GM23248 (cell line): ENCODE measurements at regions not wholly inside any gene's neighbourhood (a gene's known extent, or its start where the extent isn't known, plus 50 kb on each side); places are given as distances from the start of the nearest gene placed in this dataset.

Experiments used
- DNase-seq: peaks from one replicate; pipeline ENCODE4 v3.0.0-alpha.2; 2015
- H2AFZ ChIP-seq: fragments of 200-600 bp; sonication (generic); 2 replicates; pipeline ENCODE4 v1.6.1; 2016; ENCODE audit warnings: antibody characterized with exemption
- H3F3A ChIP-seq: fragments of 200-600 bp; sonication (generic); 2 replicates; pipeline ENCODE4 v1.6.1; 2016; ENCODE audit warnings: mild to moderate bottlenecking, antibody characterized with exemption, mixed run types; ENCODE audit not compliant: insufficient read depth
- H3K27ac ChIP-seq: fragments of 200-600 bp; sonication (generic); 2 replicates; pipeline ENCODE4 v1.5.1; 2016; ENCODE audit warnings: mild to moderate bottlenecking
- H3K27me3 ChIP-seq: fragments of 200-600 bp; sonication (generic); replicated peaks from 2 replicates; pipeline ENCODE4 v1.6.1; 2016; ENCODE audit warnings: mild to moderate bottlenecking; ENCODE audit not compliant: insufficient read depth
- H3K36me3 ChIP-seq: fragments of 200-600 bp; sonication (generic); 2 replicates; pipeline ENCODE4 v1.6.1; 2016; ENCODE audit warnings: low read depth, mild to moderate bottlenecking
- H3K4me1 ChIP-seq: fragments of 200-600 bp; sonication (generic); 2 replicates; pipeline ENCODE4 v1.6.1; 2016; ENCODE audit warnings: mild to moderate bottlenecking; ENCODE audit not compliant: insufficient read depth
- H3K4me2 ChIP-seq: fragments of 200-600 bp; sonication (generic); one replicate; pipeline ENCODE4 v1.6.1; 2016; ENCODE audit warnings: mild to moderate bottlenecking; ENCODE audit not compliant: unreplicated experiment
- H3K4me3 ChIP-seq: fragments of 200-600 bp; sonication (generic); 2 replicates; pipeline ENCODE4 v1.5.1; 2016; ENCODE audit warnings: mild to moderate bottlenecking
- H3K79me2 ChIP-seq: fragments of 200-600 bp; sonication (generic); 2 replicates; pipeline ENCODE4 v1.6.1; 2016; ENCODE audit warnings: mild to moderate bottlenecking; ENCODE audit not compliant: insufficient read depth
- H3K9ac ChIP-seq: fragments of 200-600 bp; sonication (generic); 2 replicates; pipeline ENCODE4 v1.6.1; 2016; ENCODE audit warnings: mild to moderate bottlenecking
- H3K9me2 ChIP-seq: fragments of 200-600 bp; sonication (generic); 2 replicates; pipeline ENCODE4 v1.6.1; 2016; ENCODE audit warnings: mixed run types, mild to moderate bottlenecking, moderate library complexity; ENCODE audit not compliant: insufficient read depth
- H3K9me3 ChIP-seq: fragments of 200-600 bp; sonication (generic); one replicate; pipeline ENCODE4 v1.6.1; 2017; ENCODE audit warnings: low read depth
- H4K20me1 ChIP-seq: fragments of 200-600 bp; sonication (generic); 2 replicates; pipeline ENCODE4 v1.6.0; 2016; ENCODE audit not compliant: insufficient read depth
- EZH2 ChIP-seq: fragments of 200-600 bp; sonication (generic); IDR thresholded peaks from 2 replicates; pipeline ENCODE4 v1.6.1; 2018; ENCODE audit warnings: antibody characterized with exemption, mild to moderate bottlenecking; ENCODE audit not compliant: insufficient read depth, poor library complexity, severe bottlenecking
- EZH2phosphoT487 ChIP-seq: fragments of 200-600 bp; sonication (generic); IDR thresholded peaks from 2 replicates; pipeline ENCODE4 v1.6.1; 2018; ENCODE audit warnings: antibody characterized with exemption, moderate library complexity, mild to moderate bottlenecking, low read depth; ENCODE audit not compliant: insufficient read depth
- WGBS, 2 experiments: methylation state at CpG; one replicate each; pipeline ENCODE4 v1.1.6; 2015 to 2017; ENCODE audit warnings: low lambda C conversion rate in 2 of 2, low coverage in 1 of 2; ENCODE audit errors: missing lambda C conversion rate in 2 of 2; 5-methylcytosine and 5-hydroxymethylcytosine counted together
- in situ Hi-C: fragments of 300-500 bp; cut with MboI; formaldehyde crosslinking; loops from 2 replicates; pipeline ENCODE4 v1.15.0; 2020

- no peak for DNase-seq
- peak overlapping the region; percentile 58 for H3K4me2 ChIP-seq
- H3K27ac ChIP-seq: no peak overlapping the region
- no peak overlapping the region for H3K9ac ChIP-seq
- H3K4me1 ChIP-seq: peaks cover 29% of the 10 kb centered on the region
- no peaks in the 10 kb centered on the region for H3K9me3 ChIP-seq
- no peaks in the 10 kb centered on the region for H3K27me3 ChIP-seq
- WGBS, 2 experiments: 36% methylated on average over 6 of the region's 6 CpGs
- no peak for TF ChIP-seq EZH2
- no peak for TF ChIP-seq EZH2phosphoT487
- no peak overlapping the region for H3K4me3 ChIP-seq
- peak overlapping the region; percentile 68 for H2AFZ ChIP-seq
- no peaks in the 10 kb centered on the region for H3K79me2 ChIP-seq
- no peaks in the 10 kb centered on the region for H3K9me2 ChIP-seq
- in situ Hi-C loops: no loop called here
- H3F3A ChIP-seq: peaks cover 10% of the 10 kb centered on the region
- H3K36me3 ChIP-seq: no peaks in the 10 kb centered on the region
- H4K20me1 ChIP-seq: no peaks in the 10 kb centered on the region
These were observed 57.5 kb upstream of the MEF2A start for GRCh38 chr15:99508311-99508645.

GRCh38 chr15:99508852-99509251 is 56.9 kb upstream of the MEF2A start:
- Histone ChIP-seq H3K9me3 (no peaks in the 10 kb centered on the region), H2AFZ (no peak overlapping the region), H3F3A (peaks cover 10% of the 10 kb centered on the region), H3K4me1 (peaks cover 29% of the 10 kb centered on the region), H3K4me3 (no peak overlapping the region), H3K9me2 (no peaks in the 10 kb centered on the region), H4K20me1 (no peaks in the 10 kb centered on the region), H3K36me3 (no peaks in the 10 kb centered on the region), H3K4me2 (no peak overlapping the region), H3K9ac (no peak overlapping the region), H3K79me2 (no peaks in the 10 kb centered on the region), H3K27ac (no peak overlapping the region), H3K27me3 (no peaks in the 10 kb centered on the region)
- in situ Hi-C loops: no loop called here
- TF ChIP-seq EZH2phosphoT487 (no peak), EZH2 (no peak)
- WGBS, 2 experiments: 83 to 93% methylated on average over 3 of the region's 3 CpGs
- DNase-seq: no peak

- H3K4me3 ChIP-seq: no peak overlapping the region
- no peaks in the 10 kb centered on the region for H3K9me3 ChIP-seq
- H3F3A ChIP-seq: peaks cover 10% of the 10 kb centered on the region
- no peak for DNase-seq
- H3K27me3 ChIP-seq: no peaks in the 10 kb centered on the region
- no peak overlapping the region for H2AFZ ChIP-seq
- no peaks in the 10 kb centered on the region for H3K79me2 ChIP-seq
- no peaks in the 10 kb centered on the region for H3K9me2 ChIP-seq
- TF ChIP-seq EZH2 (no peak), EZH2phosphoT487 (no peak)
- no peak overlapping the region for H3K4me2 ChIP-seq
- H4K20me1 ChIP-seq: no peaks in the 10 kb centered on the region
- no peak overlapping the region for H3K27ac ChIP-seq
- H3K9ac ChIP-seq: no peak overlapping the region
- peaks cover 29% of the 10 kb centered on the region for H3K4me1 ChIP-seq
- in situ Hi-C loops: no loop called here
- 50 to 62% methylated on average over 7 of the region's 7 CpGs for WGBS, 2 experiments
- no peaks in the 10 kb centered on the region for H3K36me3 ChIP-seq
These were observed 55.9 kb upstream of the MEF2A start for GRCh38 chr15:99509686-99510461.

GRCh38 chr15:99511531-99511865 is 54.3 kb upstream of the MEF2A start:
- H3F3A ChIP-seq: peaks cover 10% of the 10 kb centered on the region
- in situ Hi-C loops: no loop called here
- H3K4me2 ChIP-seq: peak overlapping the region; percentile 59
- no peaks in the 10 kb centered on the region for H4K20me1 ChIP-seq
- no peak overlapping the region for H3K9ac ChIP-seq
- H3K27ac ChIP-seq: no peak overlapping the region
- no peaks in the 10 kb centered on the region for H3K36me3 ChIP-seq
- H3K9me2 ChIP-seq: no peaks in the 10 kb centered on the region
- no peaks in the 10 kb centered on the region for H3K27me3 ChIP-seq
- peaks cover 29% of the 10 kb centered on the region for H3K4me1 ChIP-seq
- no peaks in the 10 kb centered on the region for H3K9me3 ChIP-seq
- H3K4me3 ChIP-seq: no peak overlapping the region
- no peaks in the 10 kb centered on the region for H3K79me2 ChIP-seq
- WGBS, 2 experiments: 20% methylated on average over 6 of the region's 6 CpGs
- H2AFZ ChIP-seq: peak overlapping the region; percentile 60
- TF ChIP-seq EZH2phosphoT487 (no peak), EZH2 (no peak)
- peak; percentile 66 for DNase-seq
